Ovary (tissue), 7 donors: ENCODE measurements at regions not wholly inside any gene's neighbourhood (a gene's known extent, or its start where the extent isn't known, plus 50 kb on each side); places are given as distances from the start of the nearest gene placed in this dataset.

Source experiments
- DNase-seq, 5 donors: peaks; one replicate each; pipeline ENCODE4 v3.0.0-alpha.2; 2019 to 2020
- H3K27ac ChIP-seq, 2 donors: fragments of 200-600 bp; one replicate each; pipeline versions ENCODE4 v1.5.1 to v1.8.0; 2019 to 2022
- H3K27me3 ChIP-seq: fragments of 200-600 bp; one replicate; pipeline ENCODE4 v1.8.0; 2022
- H3K36me3 ChIP-seq: fragments of 200-600 bp; sonication (generic); one replicate; pipeline ENCODE4 v1.5.1; 2019
- H3K4me1 ChIP-seq: one replicate; pipeline ENCODE4 v1.8.1; 2013; ENCODE audit warnings: mild to moderate bottlenecking, moderate library complexity; ENCODE audit not compliant: insufficient read depth
- H3K4me3 ChIP-seq: fragments of 200-600 bp; sonication (generic); one replicate; pipeline ENCODE4 v1.5.1; 2017
- H3K9me3 ChIP-seq, 2 donors: fragments of 200-600 bp in 1 of 2; sonication (generic) in 1 of 2; one replicate each; pipeline versions ENCODE4 v1.5.1 to v1.8.1; 2013 to 2019; ENCODE audit warnings: mild to moderate bottlenecking in 1 of 2, moderate library complexity in 1 of 2
- EP300 ChIP-seq: sonication (generic); formaldehyde crosslinking; IDR thresholded peaks from one replicate; pipeline ENCODE4 v1.6.1; 2017; ENCODE audit warnings: antibody characterized with exemption
- POLR2A ChIP-seq: fragments of 450-650 bp; IDR thresholded peaks from one replicate; pipeline ENCODE4 v1.6.1; 2017; ENCODE audit warnings: antibody characterized with exemption, mild to moderate bottlenecking, moderate library complexity
- WGBS, 3 donors: extraction: QIAGEN DNeasy Blood & Tissue Kit in 1 of 3; methylation state at CpG; one replicate each; pipeline versions ENCODE4 v1.1.5 to v1.1.7; 2013 to 2017; 5-methylcytosine and 5-hydroxymethylcytosine counted together
- intact Hi-C, 4 donors: fragments of 100-400 bp; cut with DNase I; formaldehyde crosslinking; loops; one replicate each; pipeline versions ENCODE4 v1.11.0 to v1.15.1; 2022 to 2023
- TF ChIP-seq, protein P1 (sequence below), 3 donors: fragments of 450-650 bp in 2 of 3; fragments of 200-600 bp in 1 of 3; IDR thresholded peaks; one replicate each; pipeline versions ENCODE4 v1.5.1 to v1.8.0; 2016 to 2022; ENCODE audit warnings: antibody characterized with exemption in 3 of 3, mild to moderate bottlenecking in 1 of 3
- donor health status: DM: no; HTN: no; CAD: no; lungs with moderate emphysema.
- donor health status: DM: no; HTN: no; CAD: no.
- donor health status: Bipolar disorder and iron deficiency.
- donor health status: DM: no; HTN: no; CAD: no.
- donor health status: DM: yes; HTN: yes; CAD: no.

DNA sequence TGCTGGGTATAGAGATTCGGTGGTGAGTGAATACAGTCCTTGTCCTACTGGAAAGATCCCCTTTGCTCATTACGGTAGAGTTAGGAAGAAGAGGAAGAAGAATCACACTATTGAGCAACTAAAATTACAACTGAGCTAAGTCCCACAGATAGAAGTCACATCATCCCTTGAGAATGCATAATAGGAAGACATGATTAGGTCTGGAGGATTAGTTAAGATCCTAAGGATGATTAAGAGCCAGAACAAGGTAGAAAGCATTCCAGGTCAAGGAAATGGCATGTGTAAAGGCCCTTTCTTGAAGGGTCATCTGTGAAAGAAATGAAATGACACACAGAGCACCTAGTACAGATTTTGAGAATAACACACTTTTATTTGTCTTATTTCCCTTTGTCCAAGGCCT is 503.5 kb downstream of the HAPSTR1 start:
- no peak for DNase-seq
- Histone ChIP-seq H3K27me3 (no peaks in the 10 kb centered on the region), H3K4me1 (no peaks in the 10 kb centered on the region), H3K27ac (no peak overlapping the region), H3K36me3 (no peaks in the 10 kb centered on the region), H3K4me3 (no peak overlapping the region), H3K9me3 (no peaks in the 10 kb centered on the region)
- WGBS, 3 donors: 73 to 97% (median 85%) methylated on average over 2 of the region's 2 CpGs
- TF ChIP-seq, protein P1, sequence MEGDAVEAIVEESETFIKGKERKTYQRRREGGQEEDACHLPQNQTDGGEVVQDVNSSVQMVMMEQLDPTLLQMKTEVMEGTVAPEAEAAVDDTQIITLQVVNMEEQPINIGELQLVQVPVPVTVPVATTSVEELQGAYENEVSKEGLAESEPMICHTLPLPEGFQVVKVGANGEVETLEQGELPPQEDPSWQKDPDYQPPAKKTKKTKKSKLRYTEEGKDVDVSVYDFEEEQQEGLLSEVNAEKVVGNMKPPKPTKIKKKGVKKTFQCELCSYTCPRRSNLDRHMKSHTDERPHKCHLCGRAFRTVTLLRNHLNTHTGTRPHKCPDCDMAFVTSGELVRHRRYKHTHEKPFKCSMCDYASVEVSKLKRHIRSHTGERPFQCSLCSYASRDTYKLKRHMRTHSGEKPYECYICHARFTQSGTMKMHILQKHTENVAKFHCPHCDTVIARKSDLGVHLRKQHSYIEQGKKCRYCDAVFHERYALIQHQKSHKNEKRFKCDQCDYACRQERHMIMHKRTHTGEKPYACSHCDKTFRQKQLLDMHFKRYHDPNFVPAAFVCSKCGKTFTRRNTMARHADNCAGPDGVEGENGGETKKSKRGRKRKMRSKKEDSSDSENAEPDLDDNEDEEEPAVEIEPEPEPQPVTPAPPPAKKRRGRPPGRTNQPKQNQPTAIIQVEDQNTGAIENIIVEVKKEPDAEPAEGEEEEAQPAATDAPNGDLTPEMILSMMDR (IDR thresholded peaks at IDR 0.05): no peak
- TF ChIP-seq POLR2A: no peak
- intact Hi-C loops: no loop called here

DNA sequence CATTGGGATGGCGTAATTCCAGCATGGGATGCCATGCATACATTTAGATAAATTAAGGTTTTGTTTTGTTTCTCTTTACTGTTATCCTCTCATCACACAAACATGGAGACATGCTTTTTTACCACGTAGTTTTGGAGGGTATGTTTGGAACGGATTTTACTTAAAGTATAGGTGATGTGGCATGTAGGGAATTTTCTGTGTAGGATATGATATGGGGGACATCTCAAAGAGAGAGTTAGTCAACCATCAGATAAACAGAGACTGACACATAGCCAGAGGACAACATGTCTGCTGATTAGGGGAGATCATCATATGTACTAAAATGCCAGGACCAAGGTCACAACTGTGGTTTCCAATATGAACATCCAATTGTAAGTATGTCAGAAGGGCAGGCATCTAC is 503.9 kb downstream of the HAPSTR1 start:
- no peaks in the 10 kb centered on the region for H3K27me3 ChIP-seq
- TF ChIP-seq, protein P1 (IDR thresholded peaks at IDR 0.05): no peak
- TF ChIP-seq POLR2A: no peak
- TF ChIP-seq EP300: no peak
- no peak for DNase-seq
- no peaks in the 10 kb centered on the region for H3K9me3 ChIP-seq
- H3K27ac ChIP-seq: no peak overlapping the region
- H3K4me1 ChIP-seq: no peaks in the 10 kb centered on the region
- H3K4me3 ChIP-seq: no peak overlapping the region
- WGBS, 3 donors: 43 to 71% (median 63%) methylated on average over 3 of the region's 3 CpGs
- intact Hi-C loops: no loop called here
- H3K36me3 ChIP-seq: no peaks in the 10 kb centered on the region

DNA sequence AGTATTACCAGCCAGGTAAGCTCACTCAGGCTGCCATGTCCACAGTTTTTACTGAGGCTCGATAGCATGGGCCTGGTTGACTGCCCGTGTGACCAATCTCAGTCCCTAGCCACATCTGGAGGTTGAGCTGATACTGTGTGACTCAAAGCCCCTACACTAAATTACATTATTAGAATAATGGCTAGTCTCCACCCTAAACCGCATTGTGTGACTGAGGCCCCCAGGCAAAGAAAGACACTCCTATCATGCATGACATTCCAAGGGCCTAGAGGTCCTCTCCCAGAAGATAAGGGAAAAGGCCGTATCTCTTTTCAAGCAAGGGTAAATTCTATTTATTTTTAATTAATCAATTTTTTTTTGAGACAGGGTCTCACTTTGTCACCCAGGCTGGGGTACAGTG is 505.3 kb downstream of the HAPSTR1 start:
- intact Hi-C loops: no loop called here
- H3K36me3 ChIP-seq: no peaks in the 10 kb centered on the region
- DNase-seq: no peak
- no peak overlapping the region for H3K27ac ChIP-seq
- WGBS, 3 donors: 88 to 89% (median 89%) methylated on average over 4 of the region's 4 CpGs
- TF ChIP-seq, protein P1 (IDR thresholded peaks at IDR 0.05): no peak
- TF ChIP-seq POLR2A (no peak), EP300 (no peak)
- no peaks in the 10 kb centered on the region for H3K4me1 ChIP-seq
- no peak overlapping the region for H3K4me3 ChIP-seq
- H3K27me3 ChIP-seq: no peaks in the 10 kb centered on the region
- no peaks in the 10 kb centered on the region for H3K9me3 ChIP-seq

DNA sequence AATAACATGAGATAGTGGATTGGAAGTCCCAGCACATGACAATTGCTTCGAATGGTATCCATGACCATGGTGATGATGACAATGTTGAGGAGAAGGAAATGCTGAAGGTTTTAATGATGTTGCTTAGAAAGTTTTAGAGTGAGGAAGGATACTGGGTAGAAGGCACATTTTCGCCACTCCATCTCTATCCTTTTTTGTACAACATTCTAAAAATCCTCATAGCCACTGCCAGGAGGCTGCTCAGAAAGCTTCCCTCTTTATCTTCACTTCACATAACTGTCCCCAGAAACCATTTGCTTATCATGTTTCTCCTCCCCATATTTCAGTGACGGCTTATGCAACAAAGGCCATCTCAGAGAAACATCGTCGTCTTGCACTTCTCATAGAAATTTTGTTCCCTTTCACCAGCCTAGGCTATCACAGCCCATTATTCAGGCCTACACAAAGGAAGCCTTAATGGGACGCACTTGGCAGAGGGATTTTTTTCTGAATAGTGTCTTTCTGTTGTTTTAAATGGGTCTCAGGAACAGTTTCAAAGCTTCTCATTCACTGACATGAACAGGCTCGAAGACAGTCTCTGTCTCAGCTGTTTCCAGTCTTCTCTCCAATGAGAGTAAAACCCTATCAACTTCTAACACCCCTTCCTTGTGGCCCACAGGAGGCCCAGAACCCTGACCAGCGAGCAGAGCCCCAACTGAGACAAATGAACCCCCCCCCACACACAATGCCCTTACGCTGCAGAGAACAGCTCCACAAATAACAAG is 506.7 kb downstream of the HAPSTR1 start:
- no peak overlapping the region for H3K4me3 ChIP-seq
- 54 to 72% (median 65%) methylated on average over 9 of the region's 9 CpGs for WGBS, 3 donors
- H3K27me3 ChIP-seq: no peaks in the 10 kb centered on the region
- H3K9me3 ChIP-seq: no peaks in the 10 kb centered on the region
- no peaks in the 10 kb centered on the region for H3K4me1 ChIP-seq
- no peaks in the 10 kb centered on the region for H3K36me3 ChIP-seq
- TF ChIP-seq POLR2A (no peak), EP300 (no peak)
- TF ChIP-seq, protein P1 (IDR thresholded peaks at IDR 0.05): no peak
- no peak overlapping the region for H3K27ac ChIP-seq
- no peak for DNase-seq
- intact Hi-C loops: no loop called here
